Colonic mucosa (tissue), 4 donors: ENCODE measurements at regions not wholly inside any gene's neighbourhood (a gene's known extent, or its start where the extent isn't known, plus 50 kb on each side); places are given as distances from the start of the nearest gene placed in this dataset.
"Not testable (repeated sequence)": the region's sequence is repeated elsewhere in the genome, so short reads cannot be mapped to it uniquely, and the experiment has no call there.

ENCODE experiments used
- DNase-seq: peaks from one replicate; pipeline ENCODE4 v3.0.0-alpha.2; 2020
- H3K27ac ChIP-seq: fragments of 200-600 bp; one replicate; pipeline ENCODE4 v1.8.0; 2021
- H3K27me3 ChIP-seq: fragments of 200-600 bp; one replicate; pipeline ENCODE4 v1.8.0; 2021
- H3K36me3 ChIP-seq: fragments of 200-600 bp; one replicate; pipeline ENCODE4 v1.8.0; 2021
- H3K4me1 ChIP-seq: fragments of 200-600 bp; one replicate; pipeline ENCODE4 v1.8.0; 2021; ENCODE audit warnings: mild to moderate bottlenecking
- H3K4me3 ChIP-seq: fragments of 200-600 bp; one replicate; pipeline ENCODE4 v1.8.0; 2021
- H3K9ac ChIP-seq, 2 donors: one replicate each; pipeline ENCODE4 v1.7.0; 2013; ENCODE audit warnings: control low read depth in 2 of 2, low read depth in 2 of 2, low read length in 2 of 2
- H3K9me3 ChIP-seq: fragments of 200-600 bp; one replicate; pipeline ENCODE4 v1.8.0; 2021
- CTCF ChIP-seq: fragments of 200-600 bp; IDR thresholded peaks from one replicate; pipeline ENCODE4 v1.8.0; 2022; ENCODE audit warnings: antibody characterized with exemption, mild to moderate bottlenecking
- intact Hi-C: fragments of 100-400 bp; cut with DNase I; formaldehyde crosslinking; loops from one replicate; pipeline ENCODE4 v1.14.1; 2022
- donor health status: healthy.
- donor health status: DM: no; HTN: no; CAD: no.
- donor health status: DM: no; HTN: no; CAD: no.

GRCh38 chr9:110016340-110016739 lies 191.6 kb downstream of the C9orf152 start:
- no peak for TF ChIP-seq CTCF
- Histone ChIP-seq H3K36me3 (no peaks in the 10 kb centered on the region), H3K9ac (no peak overlapping the region), H3K4me3 (no peak overlapping the region), H3K9me3 (no peaks in the 10 kb centered on the region), H3K27me3 (no peaks in the 10 kb centered on the region), H3K27ac (no peak overlapping the region), H3K4me1 (no peaks in the 10 kb centered on the region)
- intact Hi-C loops, result no loop called here
- DNase-seq, result no peak

- H3K27me3 ChIP-seq, H3K9ac ChIP-seq, intact Hi-C loops, H3K9me3 ChIP-seq, H3K4me3 ChIP-seq, H3K36me3 ChIP-seq, H3K27ac ChIP-seq, DNase-seq, H3K4me1 ChIP-seq: not testable (repeated sequence)
These were observed 187.7 kb downstream of the C9orf152 start for GRCh38 chr9:110020216-110020615.

- intact Hi-C loops, result no loop called here
- TF ChIP-seq CTCF, result no peak
- Histone ChIP-seq H3K27ac (no peak overlapping the region), H3K4me3 (no peak overlapping the region), H3K4me1 (no peaks in the 10 kb centered on the region), H3K36me3 (no peaks in the 10 kb centered on the region), H3K9me3 (no peaks in the 10 kb centered on the region), H3K9ac (no peak overlapping the region), H3K27me3 (no peaks in the 10 kb centered on the region)
- no peak for DNase-seq
These were observed 186.1 kb downstream of the C9orf152 start for GRCh38 chr9:110021891-110022290.

- DNase-seq, H3K4me1 ChIP-seq, H3K4me3 ChIP-seq, H3K27me3 ChIP-seq, intact Hi-C loops, H3K27ac ChIP-seq, H3K9ac ChIP-seq, H3K36me3 ChIP-seq, H3K9me3 ChIP-seq: not testable (repeated sequence)
These were observed 184.7 kb downstream of the C9orf152 start for GRCh38 chr9:110023221-110023620.

- no peaks in the 10 kb centered on the region for H3K27me3 ChIP-seq
- no peak overlapping the region for H3K9ac ChIP-seq
- no peaks in the 10 kb centered on the region for H3K9me3 ChIP-seq
- H3K4me3 ChIP-seq, result no peak overlapping the region
- no peaks in the 10 kb centered on the region for H3K36me3 ChIP-seq
- no peak for TF ChIP-seq CTCF
- intact Hi-C loops, result loop anchor here (5.0 kb wide), 1 partner anchor 53 kb away; no protein-coding TSS in a partner anchor
- DNase-seq, result no peak
- H3K4me1 ChIP-seq, result no peaks in the 10 kb centered on the region
- no peak overlapping the region for H3K27ac ChIP-seq
These were observed 182.3 kb downstream of the C9orf152 start for GRCh38 chr9:110025551-110026170.

GRCh38 chr9:110027671-110028081 lies 180.3 kb downstream of the C9orf152 start:
- intact Hi-C loops, result loop anchor here (5.0 kb wide), 1 partner anchor 55 kb away; no protein-coding TSS in a partner anchor
- TF ChIP-seq CTCF, result no peak
- DNase-seq, result no peak
- H3K9ac ChIP-seq, result no peak overlapping the region
- H3K9me3 ChIP-seq, result no peaks in the 10 kb centered on the region
- no peak overlapping the region for H3K27ac ChIP-seq
- H3K4me3 ChIP-seq, result no peak overlapping the region
- no peaks in the 10 kb centered on the region for H3K27me3 ChIP-seq
- no peaks in the 10 kb centered on the region for H3K36me3 ChIP-seq
- no peaks in the 10 kb centered on the region for H3K4me1 ChIP-seq
